ENCODE measurements at regions not wholly inside any gene's neighbourhood (a gene's known extent, or its start where the extent isn't known, plus 50 kb on each side); places are given as distances from the start of the nearest gene placed in this dataset.

- TF ChIP-seq ZBTB40 (IDR thresholded peaks at IDR 0.05), result no peak
- no peak for TF ChIP-seq ZBTB40 (CRISPR knock-in tag; IDR thresholded peaks at IDR 0.05)
- no peak for TF ChIP-seq ZNF57 (CRISPR knock-in tag; IDR thresholded peaks at IDR 0.05)
- TF ChIP-seq SMAD4 (CRISPR knock-in tag; conservative IDR thresholded peaks at IDR 0.05), result no peak
- TF ChIP-seq KDM1A (IDR thresholded peaks at IDR 0.05), result no peak
- no peak for TF ChIP-seq KAT2B (IDR thresholded peaks at IDR 0.05; ENCODE audit: low read depth, low read length)
Observed at GRCh38 chr15:100824211-100824610, 55.4 kb upstream of the ALDH1A3 start (continued).

Data from K562 (cell line).